ENCODE measurements at regions not wholly inside any gene's neighbourhood (a gene's known extent, or its start where the extent isn't known, plus 50 kb on each side); places are given as distances from the start of the nearest gene placed in this dataset.

DNA sequence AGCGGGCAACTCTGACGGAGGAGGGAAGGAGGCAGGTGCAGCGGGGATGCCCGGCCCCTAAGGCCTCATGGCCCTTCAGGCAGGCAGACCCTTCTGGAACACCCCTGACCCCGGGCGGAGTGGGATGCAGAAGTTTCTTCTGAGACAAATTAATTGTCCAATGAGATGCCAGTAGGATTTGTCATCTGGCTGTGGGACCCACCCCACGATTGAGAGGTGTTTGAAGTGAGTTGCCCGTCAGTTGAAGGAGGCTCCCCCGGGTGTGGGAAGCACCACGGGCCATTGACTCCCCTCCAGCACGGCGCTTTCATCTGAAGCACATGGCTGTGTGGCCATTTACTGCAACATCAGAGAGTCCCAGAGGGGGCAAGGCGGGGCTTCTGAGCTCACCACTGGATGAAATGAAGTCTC lies 527.8 kb downstream of the BRD1 start:
- H3K27me3 ChIP-seq (ENCODE audit: insufficient read depth, poor library complexity, severe bottlenecking), result no peaks in the 10 kb centered on the region
- DNase-seq (ENCODE audit: low read depth in 1 of 2, low spot score in 1 of 2), result no peak
- TF ChIP-seq CTCF (IDR thresholded peaks at IDR 0.05; ENCODE audit: insufficient read depth, low read length) (no peak), SPI1 (IDR thresholded peaks at IDR 0.05; ENCODE audit: borderline replicate concordance, low read depth) (no peak), POLR2AphosphoS5 (IDR thresholded peaks at IDR 0.05; ENCODE audit: low read depth) (no peak), REST (IDR thresholded peaks at IDR 0.05; ENCODE audit: insufficient replicate concordance, low read depth) (no peak), GABPA (IDR thresholded peaks at IDR 0.05; ENCODE audit: low read depth) (no peak)
- H3K4me3 ChIP-seq (replicated peaks; ENCODE audit: insufficient read depth, low read length), result no peak overlapping the region
- no peak overlapping the region for H3K27ac ChIP-seq (replicated peaks)

GRCh38 chr22:49298834-49299750 lies 528.6 kb downstream of the BRD1 start:
- TF ChIP-seq POLR2AphosphoS5 (IDR thresholded peaks at IDR 0.05; ENCODE audit: low read depth), result no peak
- TF ChIP-seq CTCF (IDR thresholded peaks at IDR 0.05; ENCODE audit: insufficient read depth, low read length), result no peak
- no peak for TF ChIP-seq SPI1 (IDR thresholded peaks at IDR 0.05; ENCODE audit: borderline replicate concordance, low read depth)
- TF ChIP-seq GABPA (IDR thresholded peaks at IDR 0.05; ENCODE audit: low read depth), result no peak
- DNase-seq (ENCODE audit: low read depth in 1 of 2, low spot score in 1 of 2), result no peak
- Histone ChIP-seq H3K27me3 (ENCODE audit: insufficient read depth, poor library complexity, severe bottlenecking) (no peaks in the 10 kb centered on the region), H3K27ac (replicated peaks) (no peak overlapping the region), H3K4me3 (replicated peaks; ENCODE audit: insufficient read depth, low read length) (no peak overlapping the region)

DNA sequence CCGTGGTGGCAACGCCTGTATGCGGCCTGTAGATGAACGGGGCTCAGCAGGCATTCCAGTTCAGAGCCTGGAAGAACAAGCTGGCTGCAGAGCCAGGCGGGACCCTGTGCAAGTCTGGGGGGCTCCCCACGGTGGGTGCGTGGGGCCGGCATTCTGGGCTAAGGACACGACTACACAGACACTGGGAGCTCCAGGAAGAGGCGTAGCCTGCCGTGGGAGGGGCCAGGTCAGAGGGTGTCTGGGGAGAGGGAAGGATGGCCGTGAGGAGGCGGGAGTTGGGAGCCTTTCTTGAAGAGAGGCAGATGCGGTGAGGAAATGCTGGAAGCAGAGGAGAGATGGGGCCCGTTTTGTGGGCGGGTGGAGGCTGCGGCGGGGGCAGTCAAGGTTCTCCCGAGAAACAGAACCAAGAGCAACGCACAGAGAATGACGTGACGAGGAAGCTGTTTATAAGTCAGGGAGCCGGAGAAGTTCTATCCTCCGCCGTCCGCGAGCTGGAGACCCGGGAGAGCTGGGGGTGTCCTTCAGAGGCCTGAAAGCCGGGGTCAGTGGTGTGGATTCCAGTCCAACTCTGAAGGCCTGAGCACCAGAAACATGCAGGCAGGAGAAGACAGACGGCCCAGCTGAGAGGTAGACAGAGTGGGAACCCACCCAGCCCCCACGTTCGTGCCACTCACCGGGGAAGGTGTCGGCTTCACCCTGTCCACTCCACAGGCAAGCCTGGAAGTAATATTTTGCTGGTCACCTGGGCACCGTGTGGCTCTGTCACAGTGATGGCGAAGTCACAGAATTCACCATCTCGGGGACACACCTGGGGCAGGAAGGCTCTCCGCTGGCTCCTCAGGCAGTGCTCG lies 529.6 kb downstream of the BRD1 start:
- no peak overlapping the region for H3K4me3 ChIP-seq (replicated peaks; ENCODE audit: insufficient read depth, low read length)
- no peaks in the 10 kb centered on the region for H3K27me3 ChIP-seq (ENCODE audit: insufficient read depth, poor library complexity, severe bottlenecking)
- DNase-seq (ENCODE audit: low read depth in 1 of 2, low spot score in 1 of 2), result no peak
- no peak overlapping the region for H3K27ac ChIP-seq (replicated peaks)
- TF ChIP-seq POLR2AphosphoS5 (IDR thresholded peaks at IDR 0.05; ENCODE audit: low read depth) (no peak), GABPA (IDR thresholded peaks at IDR 0.05; ENCODE audit: low read depth) (no peak), CTCF (IDR thresholded peaks at IDR 0.05; ENCODE audit: insufficient read depth, low read length) (no peak), REST (IDR thresholded peaks at IDR 0.05; ENCODE audit: insufficient replicate concordance, low read depth) (no peak), SPI1 (IDR thresholded peaks at IDR 0.05; ENCODE audit: borderline replicate concordance, low read depth) (no peak)

Data from HL-60 (cell line).